Fibroblast of mammary gland (primary cell): ENCODE measurements at regions not wholly inside any gene's neighbourhood (a gene's known extent, or its start where the extent isn't known, plus 50 kb on each side); places are given as distances from the start of the nearest gene placed in this dataset.

Experiments
- DNase-seq: peaks from one replicate; pipeline ENCODE4 v3.0.0-alpha.2; 2010; ENCODE audit warnings: low read depth
- H3K4me3 ChIP-seq: 2 replicates; pipeline ENCODE4 v1.5.1; 2011; ENCODE audit warnings: low read depth, mild to moderate bottlenecking, low read length, moderate library complexity; ENCODE audit not compliant: control insufficient read depth
- CTCF ChIP-seq: conservative IDR thresholded peaks from 2 replicates; pipeline ENCODE4 v1.5.1; 2011; ENCODE audit warnings: low read depth, low read length, inconsistent platforms; ENCODE audit not compliant: control insufficient read depth, insufficient read depth

- no peak overlapping the region for H3K4me3 ChIP-seq
- DNase-seq = no peak
- TF ChIP-seq CTCF = no peak
Measured at GRCh38 chr5:17150531-17150930, 66.9 kb upstream of the BASP1 start.

- H3K4me3 ChIP-seq = no peak overlapping the region
- no peak for TF ChIP-seq CTCF
- DNase-seq = no peak
Measured at GRCh38 chr5:17151686-17152085, 65.7 kb upstream of the BASP1 start.

GRCh38 chr5:17154211-17154996 lies 63.0 kb upstream of the BASP1 start:
- DNase-seq = peak; percentile 83
- TF ChIP-seq CTCF = no peak

GRCh38 chr5:17156463-17156862 lies 61.0 kb upstream of the BASP1 start:
- peak; percentile 64 for DNase-seq
- no peak for TF ChIP-seq CTCF
- no peak overlapping the region for H3K4me3 ChIP-seq

More at GRCh38 chr5:17154211-17154996, 63.0 kb upstream of the BASP1 start:
- no peak overlapping the region for H3K4me3 ChIP-seq

GRCh38 chr5:17157294-17157693 lies 60.1 kb upstream of the BASP1 start:
- no peak for TF ChIP-seq CTCF
- DNase-seq = peak; percentile 69
- no peak overlapping the region for H3K4me3 ChIP-seq

GRCh38 chr5:17157916-17158529 lies 59.4 kb upstream of the BASP1 start:
- DNase-seq = peak; percentile 96
- H3K4me3 ChIP-seq = no peak overlapping the region
- no peak for TF ChIP-seq CTCF

- DNase-seq = no peak
- no peak overlapping the region for H3K4me3 ChIP-seq
- no peak for TF ChIP-seq CTCF
Measured at GRCh38 chr5:17160756-17161040, 56.7 kb upstream of the BASP1 start.
